ENCODE measurements at regions not wholly inside any gene's neighbourhood (a gene's known extent, or its start where the extent isn't known, plus 50 kb on each side); places are given as distances from the start of the nearest gene placed in this dataset.
A peak's percentile ranks its signal among the peaks of the same experiment; 100 is the strongest.

DNA sequence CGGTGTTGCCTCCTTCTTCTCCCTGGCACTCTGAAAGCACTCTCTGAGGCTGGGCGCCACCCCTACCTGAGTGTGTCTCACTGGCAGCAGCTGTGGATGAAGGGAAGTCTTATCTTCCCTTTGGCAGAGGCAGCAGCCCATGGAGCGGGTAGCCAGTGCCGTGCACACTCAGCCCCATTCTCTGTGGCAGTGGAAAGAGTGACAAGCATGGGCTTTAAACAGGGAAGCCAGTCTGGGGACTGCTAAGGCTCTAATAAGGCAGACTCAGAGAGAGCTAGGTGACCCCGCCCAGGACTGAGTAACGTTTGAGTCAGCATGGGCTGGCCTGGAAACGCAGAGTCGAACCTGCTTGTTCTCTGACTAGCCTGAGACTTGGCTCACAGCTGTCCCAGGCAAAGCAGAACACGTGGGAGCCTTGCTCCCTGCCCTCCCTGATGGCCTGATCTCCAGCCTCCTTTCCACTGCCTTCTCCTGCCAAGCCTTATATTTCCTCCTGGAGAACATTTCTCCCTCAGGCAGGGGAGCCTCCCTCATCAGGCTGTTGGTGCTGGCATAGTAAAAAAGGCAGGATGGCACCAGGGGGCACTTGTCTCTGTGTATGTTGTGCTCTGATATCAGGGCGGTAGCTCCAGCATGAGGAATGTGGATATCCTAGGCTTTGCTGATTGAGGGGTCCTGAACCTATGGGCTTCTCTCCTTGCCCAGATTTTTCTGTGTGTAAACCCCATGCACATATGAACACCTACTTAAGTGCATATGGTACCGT, 93.9 kb upstream of the LGALSL start:
- DNase-seq (ENCODE audit: insufficient read length, low spot score) (no peak), FAIRE-seq (no peak)

DNA sequence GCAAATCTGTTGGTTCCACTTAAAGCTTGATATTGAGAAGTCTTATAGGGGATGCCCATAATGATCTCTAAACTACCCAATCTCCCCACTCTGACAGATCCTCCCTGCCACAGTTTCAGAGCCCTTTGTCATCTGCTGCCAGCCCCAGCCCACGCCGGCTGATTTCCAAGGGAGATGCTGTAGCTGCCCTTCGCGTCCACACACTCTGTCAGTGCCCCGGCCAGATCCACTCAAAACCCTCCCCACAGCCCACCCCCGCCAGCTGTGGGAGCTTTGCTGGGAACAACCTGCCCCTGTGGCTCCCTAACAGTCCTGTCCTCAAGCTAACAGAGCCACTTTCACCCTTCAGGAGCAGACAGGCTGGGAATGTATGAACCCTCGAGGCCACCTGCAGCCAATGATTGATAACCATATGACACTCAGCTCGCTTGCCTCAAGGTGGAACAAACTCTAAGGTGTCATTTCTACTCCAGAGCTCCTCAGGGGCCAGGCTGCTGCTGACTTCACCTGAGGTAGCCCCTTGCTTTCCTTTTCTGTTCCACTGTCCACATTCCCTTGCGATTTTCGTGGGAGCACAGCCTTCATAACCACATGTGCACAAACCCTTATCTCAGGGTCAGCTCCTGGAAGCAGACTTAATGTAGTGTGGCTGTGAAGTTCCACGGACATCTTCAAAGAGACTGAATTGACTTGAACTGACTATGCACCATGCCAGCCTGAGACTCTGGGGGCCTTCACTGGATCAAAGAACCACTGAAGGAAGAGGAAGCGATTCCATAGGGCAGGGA, 92.6 kb upstream of the LGALSL start:
- DNase-seq (ENCODE audit: insufficient read length, low spot score) (no peak), FAIRE-seq (no peak)

DNA sequence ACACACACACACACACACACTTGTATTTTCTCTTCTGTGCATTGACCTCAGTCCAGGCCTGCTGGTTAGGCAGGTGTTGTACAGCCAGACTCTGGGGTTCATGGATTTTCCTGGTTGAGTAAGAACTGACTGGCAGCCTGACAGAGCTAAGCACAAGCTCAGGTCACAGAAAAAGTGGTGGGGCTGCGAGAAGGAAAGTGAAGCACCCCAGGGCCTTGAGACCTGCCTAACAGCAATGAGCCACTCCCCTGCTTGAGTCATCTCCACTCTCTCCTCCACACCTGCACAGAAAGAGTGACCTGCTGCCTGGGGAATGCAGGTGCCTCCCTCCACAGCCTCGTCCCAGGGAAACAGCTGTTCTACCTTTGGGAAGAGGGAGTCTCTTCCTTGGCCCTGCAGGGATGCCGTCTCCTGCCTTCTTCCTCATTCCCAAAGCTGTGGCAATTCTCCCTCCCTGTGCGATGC, 91.4 kb upstream of the LGALSL start:
- FAIRE-seq (no peak), DNase-seq (ENCODE audit: insufficient read length, low spot score) (no peak)

DNA sequence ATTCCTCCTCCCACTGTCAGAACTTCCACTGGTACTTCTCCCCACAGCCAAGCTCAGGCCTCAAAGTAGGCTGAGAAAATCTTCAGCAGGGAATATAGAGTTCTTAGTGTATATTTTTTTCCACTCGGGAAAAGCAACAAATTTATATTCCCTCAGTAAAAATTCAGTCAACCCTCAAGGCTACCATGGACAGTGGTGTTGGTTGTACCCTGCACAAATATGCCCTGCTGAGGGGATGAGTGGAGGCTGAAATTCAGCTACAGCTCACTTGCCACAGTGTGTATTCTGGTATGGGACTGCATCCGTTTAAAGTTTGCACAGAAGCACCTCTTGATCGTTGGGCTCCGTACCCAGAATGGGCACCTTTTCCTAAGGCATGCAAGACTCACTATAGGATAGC, 90.8 kb upstream of the LGALSL start:
- DNase-seq (ENCODE audit: insufficient read length, low spot score), result no peak
- no peak for FAIRE-seq

DNA sequence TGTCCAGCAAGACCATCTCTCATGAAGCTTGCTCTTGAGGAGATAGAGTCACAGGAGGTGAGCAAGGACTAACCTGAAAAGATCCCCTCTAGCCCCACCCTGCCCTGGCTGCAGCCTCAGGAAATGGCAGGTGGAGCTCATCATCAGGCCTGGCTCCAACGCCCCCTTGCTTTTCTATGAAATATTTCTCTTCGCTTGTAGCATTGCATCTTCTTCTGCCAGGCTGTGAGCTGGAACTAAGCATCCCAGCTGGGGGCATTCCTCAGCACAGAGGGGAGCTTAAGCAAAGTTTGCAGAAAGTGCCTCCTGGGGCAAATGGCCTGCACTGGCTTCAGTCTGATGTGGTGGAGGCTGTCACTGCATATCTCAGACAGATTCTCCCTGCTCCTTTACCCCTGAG, 90.1 kb upstream of the LGALSL start:
- DNase-seq (ENCODE audit: insufficient read length, low spot score), result no peak
- no peak for FAIRE-seq

DNA sequence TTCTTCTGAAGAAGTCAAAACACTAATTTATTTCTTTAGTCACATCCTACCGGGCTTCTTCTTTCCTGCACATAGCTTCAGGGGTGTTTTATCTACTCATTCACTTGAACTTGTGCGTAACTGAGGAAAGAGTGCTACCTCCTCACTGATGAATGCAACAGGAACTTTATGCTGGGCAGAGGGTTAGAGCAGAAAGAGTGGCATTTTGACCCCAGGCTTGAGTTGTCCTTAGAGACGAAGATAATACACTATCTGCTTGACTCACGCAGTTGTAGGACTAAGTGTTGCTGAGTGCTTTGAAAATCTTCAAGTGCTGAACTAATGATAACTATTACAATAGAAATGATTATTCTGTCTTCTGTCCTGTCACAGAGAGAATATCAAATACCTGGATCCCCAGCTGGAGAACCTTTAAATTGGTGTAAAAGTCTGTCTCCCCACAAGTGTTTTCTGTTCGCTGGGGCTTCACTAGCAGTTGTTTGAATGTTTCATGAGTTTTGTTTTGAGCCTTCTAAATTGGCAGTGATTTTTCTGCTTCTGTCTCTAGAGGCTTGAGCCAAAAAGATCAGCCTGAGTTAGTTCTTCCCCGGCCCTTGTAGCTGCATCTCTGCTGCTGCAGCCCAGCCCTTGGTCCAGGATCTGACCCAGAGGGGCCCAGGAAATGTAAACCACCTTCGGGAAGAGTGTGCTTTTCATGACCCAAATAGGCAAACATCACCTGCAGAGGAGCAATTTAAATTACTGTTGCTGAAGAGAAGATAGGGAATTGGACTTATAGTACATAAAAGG, 86.3 kb upstream of the LGALSL start:
- DNase-seq (ENCODE audit: insufficient read length, low spot score) (no peak), FAIRE-seq (no peak)

DNA sequence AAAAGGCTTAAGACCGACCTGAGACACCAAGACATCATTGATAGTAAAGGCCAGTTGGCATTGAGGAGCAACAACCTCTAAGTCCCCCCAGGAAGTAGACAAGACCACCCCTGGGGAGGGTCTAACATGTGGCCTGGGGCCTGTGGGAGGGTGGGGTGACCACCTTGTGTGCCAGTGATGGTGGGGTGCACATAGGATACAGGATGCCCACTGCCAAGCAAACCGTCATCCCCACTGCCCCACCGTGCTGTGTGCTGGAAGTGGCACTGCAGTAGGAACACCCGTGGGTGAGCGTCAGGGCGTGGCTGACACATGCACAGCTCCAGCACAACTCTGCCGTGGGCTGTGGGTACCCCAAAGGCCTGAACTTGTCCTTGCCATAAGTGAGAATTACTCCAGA, 84.3 kb upstream of the LGALSL start:
- FAIRE-seq (no peak), DNase-seq (ENCODE audit: insufficient read length, low spot score) (no peak)

DNA sequence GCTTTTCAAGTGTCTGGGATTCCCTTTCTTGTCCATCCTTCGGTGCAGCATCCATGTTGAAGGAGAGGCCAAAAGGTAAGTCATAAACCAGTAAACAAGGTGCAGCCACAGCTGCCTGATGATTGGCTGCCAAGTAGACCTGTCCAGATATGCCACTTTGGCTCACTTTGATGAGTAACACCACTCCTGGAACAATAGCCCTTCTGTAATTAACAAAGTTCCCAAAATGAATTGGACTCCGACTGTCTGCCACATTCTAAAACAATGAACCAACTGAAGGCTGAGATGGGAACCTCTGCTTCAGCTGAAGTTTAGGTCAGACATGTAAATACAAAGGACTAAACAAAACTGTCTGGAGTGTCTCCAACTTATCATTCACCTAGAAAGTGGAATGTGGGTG, 82.2 kb upstream of the LGALSL start:
- no peak for FAIRE-seq
- DNase-seq (ENCODE audit: insufficient read length, low spot score), result no peak

DNA sequence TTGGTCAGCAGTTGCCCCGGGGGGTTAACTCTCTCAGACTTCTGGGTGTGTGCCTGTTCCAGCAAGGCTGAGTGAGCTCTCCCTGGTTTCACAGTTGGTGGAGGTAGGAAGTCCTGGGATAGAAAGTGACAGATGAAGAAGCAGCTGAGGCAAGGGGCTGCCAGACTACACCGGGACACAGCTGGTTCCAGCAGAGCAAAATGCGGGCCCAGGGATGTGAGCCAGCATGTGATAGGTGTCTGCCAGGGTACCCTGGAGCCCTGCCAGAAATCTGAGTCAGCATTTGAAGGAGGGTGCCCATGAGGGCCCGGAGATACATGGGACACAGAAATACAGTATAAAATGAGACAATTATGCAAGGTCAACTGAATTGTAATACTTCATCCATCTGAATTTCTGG, 79.3 kb upstream of the LGALSL start:
- FAIRE-seq (no peak), DNase-seq (ENCODE audit: insufficient read length, low spot score) (no peak)

DNA sequence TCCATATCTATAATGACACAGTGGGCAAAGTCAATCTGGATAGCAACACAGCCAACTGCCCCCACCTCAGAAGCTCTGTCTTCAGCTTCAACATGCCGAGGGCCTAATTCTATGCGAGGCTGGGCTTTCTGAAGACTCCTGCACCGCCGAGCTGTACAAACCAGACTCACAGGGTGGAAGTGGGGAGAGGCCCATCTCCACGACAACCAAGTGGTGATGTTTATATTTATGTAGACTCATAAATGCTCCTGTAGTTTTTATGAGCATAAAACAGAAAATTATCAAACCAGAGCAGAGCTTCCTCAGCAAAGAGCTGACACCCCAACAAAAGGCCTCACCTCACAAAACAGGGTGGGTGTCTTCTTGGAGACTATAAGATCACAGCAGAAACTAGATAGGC, 77.0 kb upstream of the LGALSL start:
- no peak for DNase-seq (ENCODE audit: insufficient read length, low spot score)
- FAIRE-seq, result no peak

DNA sequence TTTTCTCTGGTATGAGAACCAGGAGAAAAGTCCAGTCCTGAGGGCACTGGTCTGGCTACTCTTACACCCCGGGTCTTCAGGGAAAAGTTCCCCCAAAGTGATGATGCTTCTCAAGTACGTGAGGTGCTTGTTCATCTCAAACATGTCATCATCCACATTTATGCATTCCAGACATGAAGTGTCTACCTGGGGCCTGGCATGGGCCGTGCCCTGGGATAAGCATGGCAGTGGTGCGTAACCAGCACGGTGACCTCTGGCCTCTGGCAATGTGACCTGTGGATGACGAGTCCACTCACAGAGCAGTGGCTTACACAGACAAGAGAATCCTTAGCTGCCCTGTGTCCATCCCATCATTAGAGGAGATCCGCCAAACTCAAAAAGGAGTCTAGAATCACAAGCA, 74.8 kb upstream of the LGALSL start:
- FAIRE-seq, result no peak
- DNase-seq (ENCODE audit: insufficient read length, low spot score), result no peak

DNA sequence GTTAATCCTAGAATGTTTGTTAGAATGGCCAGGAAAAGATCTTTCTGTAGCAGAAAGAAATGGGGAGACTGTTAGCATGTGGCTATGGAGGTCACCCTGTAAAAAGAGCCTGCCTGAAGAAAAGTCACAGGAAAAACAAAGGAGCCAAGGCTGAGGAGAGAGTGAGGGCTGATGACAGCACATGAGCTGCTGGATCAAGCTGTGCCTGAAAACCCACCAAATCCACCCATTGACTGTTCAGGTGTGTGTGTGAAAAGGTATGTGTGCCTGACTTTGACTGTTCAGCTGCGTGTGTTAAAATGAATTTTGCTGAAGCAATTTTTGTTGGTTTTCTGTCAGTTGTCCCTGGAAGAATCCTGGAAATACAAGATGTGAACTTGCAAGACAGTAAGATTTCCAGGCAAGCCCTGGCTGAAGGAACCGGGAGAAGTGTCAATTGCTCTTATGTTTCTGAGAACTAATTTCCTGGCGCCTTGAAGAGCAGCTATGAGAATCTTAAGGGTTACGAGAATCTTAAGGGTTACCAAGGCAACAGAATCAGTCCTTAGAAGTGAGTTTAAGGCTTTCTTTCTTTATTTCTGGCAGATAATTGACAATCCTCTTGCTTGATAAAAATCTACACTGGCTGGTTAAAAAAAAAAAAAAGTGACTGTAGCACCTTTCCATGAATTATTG, 73.0 kb upstream of the LGALSL start:
- DNase-seq (ENCODE audit: insufficient read length, low spot score) (no peak), FAIRE-seq (no peak)

DNA sequence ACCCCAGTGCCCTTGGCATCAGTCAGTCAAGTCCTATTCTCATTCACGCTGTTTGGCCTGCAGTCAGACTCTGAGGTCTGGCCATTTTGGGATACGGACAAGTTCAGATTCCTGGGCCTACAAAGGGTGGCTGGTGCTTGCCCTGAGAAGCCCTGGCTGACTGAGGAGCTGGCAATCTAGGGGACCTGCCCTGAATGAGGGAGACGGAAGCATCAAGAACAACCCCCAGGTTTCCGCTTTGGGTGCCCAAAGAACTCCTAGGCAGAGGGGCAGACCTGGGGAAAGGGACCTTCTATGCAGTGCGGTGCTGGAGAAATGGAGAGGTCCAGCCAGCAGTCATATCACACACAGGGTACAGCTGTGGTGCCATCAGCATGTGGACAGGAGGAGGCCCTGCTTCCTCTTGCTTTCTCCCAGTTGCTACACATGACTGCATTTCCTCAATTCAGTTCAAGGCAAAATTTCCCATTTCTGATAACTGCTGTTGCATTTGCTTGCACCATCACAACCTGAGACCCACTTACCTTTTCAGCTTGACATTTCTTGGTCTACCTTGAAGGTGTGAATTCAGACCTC, 70.9 kb upstream of the LGALSL start:
- DNase-seq (ENCODE audit: insufficient read length, low spot score) (no peak), FAIRE-seq (no peak)

DNA sequence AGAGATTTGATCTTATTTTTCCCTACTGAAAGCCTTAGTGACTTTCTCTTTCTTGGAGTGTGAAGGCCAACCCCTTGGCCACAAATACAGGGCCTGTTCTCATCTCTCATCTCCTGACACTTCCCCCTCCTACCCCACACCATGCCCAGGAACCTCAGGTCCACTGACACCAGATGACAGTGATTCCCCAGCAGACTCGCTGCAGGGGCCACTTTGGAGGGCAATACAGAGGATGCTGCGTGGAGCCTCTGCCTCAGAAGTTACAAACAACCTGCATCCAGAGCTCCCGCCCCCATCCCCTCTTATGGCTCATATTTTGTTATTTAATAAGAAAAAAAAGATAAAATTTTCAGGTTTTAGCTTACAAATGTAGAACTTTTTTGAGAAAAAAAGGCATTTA, 70.1 kb upstream of the LGALSL start:
- FAIRE-seq (no peak), DNase-seq (ENCODE audit: insufficient read length, low spot score) (no peak)

DNA sequence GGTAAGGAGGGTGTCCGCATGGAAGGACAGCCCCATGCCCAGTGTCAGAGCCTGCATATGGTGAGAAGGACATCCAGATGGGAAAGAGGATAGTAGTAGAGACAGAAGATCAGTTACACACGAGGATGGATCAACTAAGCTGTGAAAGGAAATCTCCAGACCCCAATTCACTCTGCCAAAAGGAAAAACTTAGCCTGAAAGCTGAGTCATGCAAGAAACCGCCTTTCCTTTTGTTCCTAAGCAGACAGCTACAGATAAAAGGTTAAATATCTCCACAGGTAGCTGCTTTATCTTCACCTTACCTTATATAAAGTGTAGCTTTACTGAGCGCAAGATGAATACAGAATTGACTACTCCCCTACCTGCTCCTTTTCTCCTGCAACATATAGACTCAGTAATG, 67.3 kb upstream of the LGALSL start:
- FAIRE-seq (peak; percentile 37), DNase-seq (ENCODE audit: insufficient read length, low spot score) (no peak)

DNA sequence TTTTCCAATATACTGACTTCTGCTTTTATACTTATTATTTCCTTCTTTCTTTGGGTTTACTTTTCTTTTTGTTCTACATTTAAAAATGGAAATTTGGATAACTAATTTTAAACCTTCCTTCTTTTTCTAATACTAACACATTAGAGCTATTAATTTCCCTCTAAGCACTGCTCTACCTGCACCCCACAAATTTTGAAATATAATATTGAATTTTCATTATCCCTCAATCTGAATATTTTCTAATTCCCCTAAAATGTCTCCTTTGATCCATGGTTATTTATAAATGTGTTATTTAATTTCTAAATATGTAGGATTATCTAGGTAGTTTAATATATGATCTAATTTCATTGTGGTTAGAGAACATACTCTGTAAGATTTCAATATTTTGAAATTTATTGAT, 63.4 kb upstream of the LGALSL start:
- DNase-seq (ENCODE audit: insufficient read length, low spot score) (no peak), FAIRE-seq (no peak)

DNA sequence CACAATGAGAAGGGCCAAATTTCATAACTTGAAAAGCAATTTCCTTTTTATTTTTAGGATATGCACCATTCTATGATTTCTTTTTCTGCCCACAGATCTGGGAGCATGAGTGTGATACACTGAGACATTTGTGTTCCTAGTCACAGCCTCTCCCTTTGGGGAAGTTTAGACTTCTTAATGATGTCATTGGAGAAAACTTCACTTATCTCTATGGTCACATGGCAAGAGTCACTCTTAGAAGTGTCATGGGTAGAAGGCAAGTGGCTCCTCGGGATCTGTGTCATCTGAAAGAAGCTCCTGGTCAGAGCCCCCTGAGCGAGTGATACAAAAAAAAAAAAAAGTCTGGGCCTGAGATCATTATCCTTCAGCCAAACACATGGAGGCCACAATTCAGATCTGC, 62.5 kb upstream of the LGALSL start:
- no peak for DNase-seq (ENCODE audit: insufficient read length, low spot score)
- FAIRE-seq, result no peak

DNA sequence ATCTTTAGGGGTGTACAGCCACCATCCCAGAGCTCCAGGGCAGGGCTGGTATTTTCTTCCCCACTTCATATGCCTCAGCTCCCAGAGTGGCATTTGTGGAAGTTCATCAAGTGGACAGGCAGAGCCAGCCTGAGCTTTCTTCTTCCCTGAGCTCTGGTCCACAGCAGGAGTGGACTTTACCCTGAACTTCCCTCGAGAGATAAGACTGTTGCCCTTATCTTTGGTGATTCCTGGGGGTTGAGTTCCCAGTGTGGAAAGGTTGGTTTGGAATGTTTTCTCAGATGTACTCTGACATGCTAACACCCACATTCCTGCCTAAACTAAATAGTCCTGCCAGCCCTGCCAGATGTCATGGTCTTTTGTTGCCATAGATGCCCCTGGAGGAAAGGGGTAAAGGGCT, 62.0 kb upstream of the LGALSL start:
- no peak for DNase-seq (ENCODE audit: insufficient read length, low spot score)
- FAIRE-seq, result no peak

DNA sequence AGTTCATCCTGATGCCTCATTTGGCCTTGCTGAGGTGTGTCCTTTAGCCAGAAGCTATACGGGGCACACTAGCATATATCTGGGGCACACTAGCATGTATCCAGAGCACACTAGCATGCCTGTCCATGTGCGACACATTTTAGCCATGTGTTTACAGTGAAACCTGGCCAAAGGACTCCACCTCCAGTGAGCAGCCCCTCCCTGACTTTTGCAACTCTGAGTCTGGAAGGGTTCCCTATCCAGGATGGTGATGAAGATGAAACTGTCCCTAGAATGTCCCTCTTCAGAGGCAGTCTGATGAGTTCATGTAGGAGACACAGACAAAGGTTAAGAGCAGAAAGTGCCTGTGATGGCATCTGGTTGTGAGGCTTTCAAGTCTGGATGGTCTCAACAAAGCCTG, 61.4 kb upstream of the LGALSL start:
- DNase-seq (ENCODE audit: insufficient read length, low spot score) (no peak), FAIRE-seq (no peak)

DNA sequence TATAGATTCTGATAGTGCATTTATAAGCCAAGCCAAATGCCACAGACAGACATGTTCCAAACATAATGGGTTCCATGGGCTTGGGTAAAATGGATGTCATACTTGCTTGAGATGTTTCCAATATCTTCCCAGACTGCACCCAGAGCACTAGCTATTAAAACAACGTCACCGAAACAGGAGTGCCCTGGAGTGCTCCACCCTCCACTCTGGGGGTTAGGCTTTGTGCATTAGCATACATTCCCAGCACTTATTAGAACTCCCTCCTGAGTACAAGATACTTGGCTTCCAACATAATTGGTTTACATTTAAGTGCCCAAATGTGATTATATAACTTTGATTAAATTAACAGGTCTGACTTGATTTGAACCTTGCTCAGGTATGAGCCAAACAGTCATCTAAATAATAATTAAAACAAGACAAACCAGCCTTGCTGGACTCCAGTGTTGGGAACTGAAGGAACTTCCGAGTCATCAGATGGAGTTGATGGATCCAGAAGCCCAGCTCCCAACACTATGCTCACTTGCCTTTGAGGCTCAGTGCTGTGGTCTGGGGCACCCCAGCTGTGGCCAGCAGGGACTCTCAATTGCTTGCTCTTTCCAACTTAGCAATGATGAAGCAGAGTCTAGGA, 60.5 kb upstream of the LGALSL start:
- no peak for DNase-seq (ENCODE audit: insufficient read length, low spot score)
- FAIRE-seq, result no peak

All from GM19239 (cell line).